HFFc6 (cell line): ENCODE measurements at regions not wholly inside any gene's neighbourhood (a gene's known extent, or its start where the extent isn't known, plus 50 kb on each side); places are given as distances from the start of the nearest gene placed in this dataset.

Experiments
- DNase-seq: peaks from one replicate; pipeline ENCODE4 v3.0.0-alpha.2; 2018
- H3K27ac Mint-ChIP-seq: 2 replicates; pipeline ENCODE4 v1.8.0; 2020; ENCODE audit warnings: mild to moderate bottlenecking, mixed read lengths
- H3K27me3 Mint-ChIP-seq: 2 replicates; pipeline ENCODE4 v1.8.0; 2021; ENCODE audit warnings: mild to moderate bottlenecking, moderate library complexity, mixed read lengths; ENCODE audit not compliant: insufficient read depth
- H3K36me3 Mint-ChIP-seq: 2 replicates; pipeline ENCODE4 v1.8.0; 2021; ENCODE audit warnings: low read depth, mixed read lengths
- H3K4me1 Mint-ChIP-seq: 2 replicates; pipeline ENCODE4 v1.8.0; 2020; ENCODE audit warnings: low read depth, mixed read lengths
- H3K4me3 Mint-ChIP-seq: 2 replicates; pipeline ENCODE4 v1.8.0; 2020; ENCODE audit warnings: mild to moderate bottlenecking, moderate library complexity, mixed read lengths
- H3K9me3 Mint-ChIP-seq: 2 replicates; pipeline ENCODE4 v1.8.0; 2020; ENCODE audit warnings: mild to moderate bottlenecking, mixed read lengths
- CTCF ChIP-seq: fragments of 200-600 bp; sonication (generic); IDR thresholded peaks from 2 replicates; pipeline ENCODE4 v1.5.0; 2021; ENCODE audit warnings: antibody characterized with exemption, mild to moderate bottlenecking

DNA sequence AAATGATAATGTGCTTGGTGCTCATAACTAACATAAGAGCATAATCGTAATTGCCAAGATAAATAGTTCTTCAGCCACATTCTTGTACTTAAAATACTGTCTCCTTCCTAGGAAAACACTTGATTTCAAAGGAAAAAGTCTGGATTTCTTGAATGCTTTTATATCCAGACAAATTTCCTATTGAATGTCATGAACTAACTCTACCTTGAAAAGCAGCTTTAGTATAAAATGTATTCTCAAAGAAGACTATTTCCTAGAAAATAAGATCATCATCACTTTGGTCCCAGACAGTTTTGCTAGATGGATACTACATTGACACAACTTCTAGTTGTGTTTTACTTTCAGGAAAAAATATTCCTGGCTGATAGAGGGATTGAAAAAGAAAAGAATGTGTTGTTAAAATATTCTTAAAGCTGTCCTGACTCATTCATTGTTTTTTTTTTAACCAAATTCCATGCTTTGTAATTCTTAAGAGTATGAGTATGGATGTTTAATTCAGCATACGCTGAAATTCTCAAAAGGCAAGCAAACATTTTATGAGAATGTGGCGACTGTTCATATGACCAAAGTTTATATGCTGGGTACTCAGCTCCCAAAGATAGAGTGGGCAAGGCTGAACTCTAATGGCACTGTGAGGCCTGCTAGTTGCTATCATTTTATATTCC lies 106.1 kb downstream of the PPP1R3A start:
- H3K27ac Mint-ChIP-seq: no peak overlapping the region
- no peak for DNase-seq

GRCh38 chr7:113810080-113810744 lies 108.6 kb downstream of the PPP1R3A start:
- TF ChIP-seq CTCF: no peak
- peaks cover 13% of the 10 kb centered on the region for H3K9me3 Mint-ChIP-seq
- H3K27me3 Mint-ChIP-seq: no peaks in the 10 kb centered on the region
- no peaks in the 10 kb centered on the region for H3K36me3 Mint-ChIP-seq
- DNase-seq: no peak
- no peak overlapping the region for H3K4me3 Mint-ChIP-seq
- H3K27ac Mint-ChIP-seq: no peak overlapping the region
- H3K4me1 Mint-ChIP-seq: no peaks in the 10 kb centered on the region

More for the DNA sequence above, 106.1 kb downstream of the PPP1R3A start:
- H3K27me3 Mint-ChIP-seq: no peaks in the 10 kb centered on the region
- H3K4me3 Mint-ChIP-seq: no peak overlapping the region
- no peaks in the 10 kb centered on the region for H3K36me3 Mint-ChIP-seq
- peaks cover 19% of the 10 kb centered on the region for H3K9me3 Mint-ChIP-seq
- TF ChIP-seq CTCF: no peak
- no peaks in the 10 kb centered on the region for H3K4me1 Mint-ChIP-seq

DNA sequence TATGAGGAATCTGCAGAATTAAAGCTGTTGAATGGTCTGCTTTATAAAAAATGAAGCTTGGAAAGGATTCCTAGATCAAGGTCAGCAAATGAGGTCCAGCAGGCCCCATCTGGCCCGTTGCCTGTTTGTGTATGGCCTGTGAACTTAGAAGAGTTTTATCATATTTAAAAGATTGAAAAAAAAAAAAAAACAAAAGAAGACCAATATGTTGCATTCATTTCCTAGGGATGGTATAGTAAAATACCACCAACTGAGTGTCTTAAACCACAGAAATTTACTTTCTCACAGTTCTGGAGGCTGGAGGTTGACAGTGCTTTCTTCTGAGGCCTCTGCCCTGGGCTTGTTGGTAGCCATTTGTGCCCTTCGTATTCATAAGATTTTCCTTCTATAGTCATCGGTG lies 109.2 kb downstream of the PPP1R3A start:
- Mint-ChIP-seq H3K9me3 (peaks cover 15% of the 10 kb centered on the region), H3K36me3 (no peaks in the 10 kb centered on the region), H3K27me3 (no peaks in the 10 kb centered on the region), H3K4me1 (no peaks in the 10 kb centered on the region), H3K27ac (no peak overlapping the region), H3K4me3 (no peak overlapping the region)
- no peak for DNase-seq
- no peak for TF ChIP-seq CTCF

GRCh38 chr7:113806633-113807327 lies 112.0 kb downstream of the PPP1R3A start:
- Mint-ChIP-seq H3K36me3 (no peaks in the 10 kb centered on the region), H3K9me3 (peaks cover 25% of the 10 kb centered on the region), H3K4me3 (no peak overlapping the region), H3K27ac (no peak overlapping the region), H3K27me3 (no peaks in the 10 kb centered on the region), H3K4me1 (no peaks in the 10 kb centered on the region)
- no peak for DNase-seq
- TF ChIP-seq CTCF: no peak

GRCh38 chr7:113805976-113806375 lies 112.8 kb downstream of the PPP1R3A start:
- H3K36me3 Mint-ChIP-seq: no peaks in the 10 kb centered on the region
- DNase-seq: no peak
- no peaks in the 10 kb centered on the region for H3K4me1 Mint-ChIP-seq
- no peak overlapping the region for H3K4me3 Mint-ChIP-seq
- H3K27ac Mint-ChIP-seq: no peak overlapping the region
- no peaks in the 10 kb centered on the region for H3K27me3 Mint-ChIP-seq
- TF ChIP-seq CTCF: no peak
- H3K9me3 Mint-ChIP-seq: peaks cover 32% of the 10 kb centered on the region
